HL-60 (cell line): ENCODE measurements at regions not wholly inside any gene's neighbourhood (a gene's known extent, or its start where the extent isn't known, plus 50 kb on each side); places are given as distances from the start of the nearest gene placed in this dataset.

Source experiments
- GABPA ChIP-seq: IDR thresholded peaks from 2 replicates; pipeline ENCODE4 v1.6.1; 2012; ENCODE audit warnings: low read depth
- POLR2AphosphoS5 ChIP-seq: IDR thresholded peaks from 2 replicates; pipeline ENCODE4 v1.6.1; 2012; ENCODE audit warnings: low read depth
- SPI1 ChIP-seq: IDR thresholded peaks from 2 replicates; pipeline ENCODE4 v1.6.1; 2012; ENCODE audit warnings: low read depth, mild to moderate bottlenecking, borderline replicate concordance
- TF ChIP-seq, protein P1 (sequence below): IDR thresholded peaks from one replicate; pipeline ENCODE4 v1.5.1; 2011; ENCODE audit warnings: low read length, control low read depth, inconsistent platforms; ENCODE audit not compliant: insufficient read depth
- TF ChIP-seq, protein P2 (sequence below): IDR thresholded peaks from 2 replicates; pipeline ENCODE4 v1.6.1; 2012; ENCODE audit warnings: low read depth; ENCODE audit not compliant: insufficient replicate concordance

DNA sequence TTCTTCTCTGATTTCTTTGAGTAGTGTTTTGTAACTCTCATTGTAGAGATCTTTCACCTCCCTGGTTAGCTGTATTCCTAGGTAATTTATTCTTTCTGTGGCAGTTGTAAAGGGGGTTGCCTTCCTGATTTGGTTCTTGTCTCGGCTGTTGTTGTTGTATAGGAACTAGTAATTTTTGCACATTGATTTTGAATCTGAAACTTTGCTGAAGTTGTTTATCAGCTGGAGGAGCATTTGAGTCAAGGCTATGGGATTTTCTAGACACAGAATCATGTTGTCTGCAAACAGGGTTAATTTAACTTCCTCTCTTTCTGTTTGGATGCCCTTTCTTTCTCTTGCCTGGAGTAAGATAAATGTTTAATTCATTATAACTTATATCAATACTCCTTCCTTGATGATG, 86.4 kb downstream of the OLIG3 start:
- TF ChIP-seq, protein P1, sequence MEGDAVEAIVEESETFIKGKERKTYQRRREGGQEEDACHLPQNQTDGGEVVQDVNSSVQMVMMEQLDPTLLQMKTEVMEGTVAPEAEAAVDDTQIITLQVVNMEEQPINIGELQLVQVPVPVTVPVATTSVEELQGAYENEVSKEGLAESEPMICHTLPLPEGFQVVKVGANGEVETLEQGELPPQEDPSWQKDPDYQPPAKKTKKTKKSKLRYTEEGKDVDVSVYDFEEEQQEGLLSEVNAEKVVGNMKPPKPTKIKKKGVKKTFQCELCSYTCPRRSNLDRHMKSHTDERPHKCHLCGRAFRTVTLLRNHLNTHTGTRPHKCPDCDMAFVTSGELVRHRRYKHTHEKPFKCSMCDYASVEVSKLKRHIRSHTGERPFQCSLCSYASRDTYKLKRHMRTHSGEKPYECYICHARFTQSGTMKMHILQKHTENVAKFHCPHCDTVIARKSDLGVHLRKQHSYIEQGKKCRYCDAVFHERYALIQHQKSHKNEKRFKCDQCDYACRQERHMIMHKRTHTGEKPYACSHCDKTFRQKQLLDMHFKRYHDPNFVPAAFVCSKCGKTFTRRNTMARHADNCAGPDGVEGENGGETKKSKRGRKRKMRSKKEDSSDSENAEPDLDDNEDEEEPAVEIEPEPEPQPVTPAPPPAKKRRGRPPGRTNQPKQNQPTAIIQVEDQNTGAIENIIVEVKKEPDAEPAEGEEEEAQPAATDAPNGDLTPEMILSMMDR = no peak
- TF ChIP-seq, protein P2, sequence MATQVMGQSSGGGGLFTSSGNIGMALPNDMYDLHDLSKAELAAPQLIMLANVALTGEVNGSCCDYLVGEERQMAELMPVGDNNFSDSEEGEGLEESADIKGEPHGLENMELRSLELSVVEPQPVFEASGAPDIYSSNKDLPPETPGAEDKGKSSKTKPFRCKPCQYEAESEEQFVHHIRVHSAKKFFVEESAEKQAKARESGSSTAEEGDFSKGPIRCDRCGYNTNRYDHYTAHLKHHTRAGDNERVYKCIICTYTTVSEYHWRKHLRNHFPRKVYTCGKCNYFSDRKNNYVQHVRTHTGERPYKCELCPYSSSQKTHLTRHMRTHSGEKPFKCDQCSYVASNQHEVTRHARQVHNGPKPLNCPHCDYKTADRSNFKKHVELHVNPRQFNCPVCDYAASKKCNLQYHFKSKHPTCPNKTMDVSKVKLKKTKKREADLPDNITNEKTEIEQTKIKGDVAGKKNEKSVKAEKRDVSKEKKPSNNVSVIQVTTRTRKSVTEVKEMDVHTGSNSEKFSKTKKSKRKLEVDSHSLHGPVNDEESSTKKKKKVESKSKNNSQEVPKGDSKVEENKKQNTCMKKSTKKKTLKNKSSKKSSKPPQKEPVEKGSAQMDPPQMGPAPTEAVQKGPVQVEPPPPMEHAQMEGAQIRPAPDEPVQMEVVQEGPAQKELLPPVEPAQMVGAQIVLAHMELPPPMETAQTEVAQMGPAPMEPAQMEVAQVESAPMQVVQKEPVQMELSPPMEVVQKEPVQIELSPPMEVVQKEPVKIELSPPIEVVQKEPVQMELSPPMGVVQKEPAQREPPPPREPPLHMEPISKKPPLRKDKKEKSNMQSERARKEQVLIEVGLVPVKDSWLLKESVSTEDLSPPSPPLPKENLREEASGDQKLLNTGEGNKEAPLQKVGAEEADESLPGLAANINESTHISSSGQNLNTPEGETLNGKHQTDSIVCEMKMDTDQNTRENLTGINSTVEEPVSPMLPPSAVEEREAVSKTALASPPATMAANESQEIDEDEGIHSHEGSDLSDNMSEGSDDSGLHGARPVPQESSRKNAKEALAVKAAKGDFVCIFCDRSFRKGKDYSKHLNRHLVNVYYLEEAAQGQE = no peak
- TF ChIP-seq POLR2AphosphoS5 = no peak
- no peak for TF ChIP-seq GABPA
- TF ChIP-seq SPI1 = no peak
